ENCODE measurements at regions not wholly inside any gene's neighbourhood (a gene's known extent, or its start where the extent isn't known, plus 50 kb on each side); places are given as distances from the start of the nearest gene placed in this dataset.
"Not testable (repeated sequence)": the region's sequence is repeated elsewhere in the genome, so short reads cannot be mapped to it uniquely, and the experiment has no call there.

GRCh38 chr12:107826276-107826675 lies 51.8 kb downstream of the ASCL4 start:
- no peak for DNase-seq

GRCh38 chr12:107829271-107829670 lies 54.8 kb downstream of the ASCL4 start:
- no peak for DNase-seq

DNA sequence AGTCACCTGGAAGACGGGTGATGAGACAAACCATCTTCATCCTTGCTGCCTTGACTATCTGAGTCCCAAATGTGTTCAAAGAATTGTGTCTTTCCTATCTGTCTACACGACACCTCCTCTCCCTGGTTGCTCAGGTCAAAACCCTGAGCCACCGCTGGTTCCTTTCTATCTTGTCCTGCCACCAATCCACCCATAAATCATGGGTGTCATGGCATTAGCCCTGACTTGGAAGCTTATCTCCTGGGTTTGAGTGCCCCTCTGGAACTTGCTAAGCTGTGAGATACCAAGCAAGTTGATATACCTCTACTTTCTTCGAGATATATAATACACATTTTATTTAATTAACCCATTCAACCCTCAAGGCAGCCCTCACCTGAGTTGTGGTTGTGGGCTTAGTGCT lies 57.9 kb downstream of the ASCL4 start:
- no peak for DNase-seq

GRCh38 chr12:107840186-107840585 lies 65.7 kb downstream of the ASCL4 start:
- no peak for DNase-seq

DNA sequence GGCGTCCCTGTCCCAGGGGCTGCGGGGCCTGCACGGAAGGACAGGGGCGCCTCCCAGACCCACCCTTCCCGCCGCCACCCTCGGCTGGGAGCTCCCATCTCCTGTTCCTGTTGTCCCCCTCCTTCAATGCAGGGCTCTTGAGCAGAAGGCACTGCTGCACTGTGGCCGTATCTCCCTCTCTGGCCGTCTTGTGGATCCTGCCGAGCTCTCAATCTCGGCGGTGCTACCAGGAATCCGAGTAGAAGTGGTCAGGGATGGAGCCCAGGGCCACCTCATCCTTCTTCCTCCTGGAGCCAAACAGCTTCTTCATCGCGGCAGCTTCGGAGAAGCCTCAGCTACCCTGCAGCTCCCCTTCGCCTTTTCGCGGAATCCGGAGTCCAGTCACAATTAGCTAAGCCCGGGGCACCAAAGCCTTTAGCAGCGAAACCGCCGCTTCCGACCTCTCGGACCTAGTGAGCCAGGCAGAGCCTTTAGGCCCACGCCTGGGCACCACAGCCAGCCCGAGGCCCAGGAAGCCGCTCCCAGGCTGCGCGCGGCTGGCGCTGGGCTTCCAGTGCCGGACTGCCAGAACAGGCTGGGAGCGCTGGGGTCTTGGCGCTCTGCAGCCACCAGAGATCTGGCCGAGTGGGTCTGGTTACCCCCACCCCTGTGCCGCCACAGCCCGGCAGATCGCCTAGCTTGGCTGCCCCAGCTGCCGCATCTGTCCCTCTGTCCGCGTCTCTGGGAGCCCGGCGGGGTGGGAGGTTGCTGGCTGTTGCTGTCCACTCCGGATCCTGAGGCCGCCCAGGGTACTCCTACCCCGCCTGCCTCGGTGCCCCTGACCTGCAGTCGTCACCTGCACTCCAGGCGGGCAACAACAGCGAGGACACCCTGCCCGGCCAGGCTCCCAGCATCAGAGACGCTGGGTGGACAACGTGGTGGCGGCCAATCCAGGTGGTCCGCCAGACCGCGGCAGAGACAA lies 69.1 kb downstream of the ASCL4 start:
- no peak for DNase-seq

DNA sequence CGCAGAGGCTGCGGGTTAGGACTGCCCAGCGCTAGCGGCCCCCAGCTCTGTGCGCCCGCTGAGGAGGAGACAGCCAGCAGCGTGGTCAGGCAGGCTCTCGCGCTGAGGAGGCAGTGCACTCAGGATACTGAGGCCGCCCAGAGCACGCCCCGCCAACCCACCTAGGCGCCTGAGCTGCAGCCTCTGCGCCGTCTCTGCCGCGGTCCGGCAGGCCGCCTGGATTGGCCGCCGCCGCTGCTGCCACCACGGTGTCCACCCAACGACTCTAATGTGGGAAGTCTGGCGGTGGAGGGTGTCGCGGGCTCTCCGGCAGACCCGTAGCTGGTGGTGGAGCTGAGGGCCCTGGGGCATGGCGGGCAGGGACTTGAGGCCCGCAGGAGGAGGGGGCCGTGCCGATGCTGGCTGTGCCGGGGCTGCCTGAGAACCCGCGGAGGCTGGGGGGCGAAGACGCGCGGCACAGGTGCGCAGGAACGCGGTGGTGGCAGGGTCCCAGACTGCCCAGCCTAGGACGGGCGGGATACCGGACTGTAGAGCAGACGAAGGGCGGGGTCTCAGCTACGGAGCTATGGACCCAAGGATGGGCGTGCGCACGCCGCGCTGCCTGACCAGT lies 69.9 kb downstream of the ASCL4 start:
- no peak for DNase-seq

- no peak for DNase-seq
Observed at GRCh38 chr12:107845226-107845979, 70.9 kb downstream of the ASCL4 start.

- DNase-seq, result no peak
Observed at GRCh38 chr12:107845980-107846659, 71.6 kb downstream of the ASCL4 start.

DNA sequence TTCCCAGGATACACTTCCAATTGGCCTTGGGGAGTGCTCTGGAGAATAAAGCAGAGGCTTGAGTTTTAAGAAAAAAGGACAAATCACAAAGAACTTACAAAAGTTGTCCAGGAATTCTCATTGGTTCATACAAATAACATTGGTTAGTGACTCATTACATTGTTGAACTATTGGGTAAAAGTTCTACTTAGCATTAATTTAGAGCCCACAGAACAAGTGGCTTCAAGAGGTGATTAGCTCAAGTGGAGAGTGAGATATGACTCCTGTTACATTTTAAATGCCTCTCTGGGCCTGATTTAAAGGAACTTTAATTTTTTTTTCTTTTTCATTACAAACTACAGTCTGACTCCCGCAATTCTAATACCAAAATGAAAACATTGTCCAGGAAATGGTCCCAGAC lies 72.9 kb downstream of the ASCL4 start:
- DNase-seq, result no peak

- DNase-seq, result no peak
Observed at GRCh38 chr12:107847830-107848229, 73.3 kb downstream of the ASCL4 start.

- no peak for DNase-seq
Observed at GRCh38 chr12:107853479-107853878, 79.0 kb downstream of the ASCL4 start.

DNA sequence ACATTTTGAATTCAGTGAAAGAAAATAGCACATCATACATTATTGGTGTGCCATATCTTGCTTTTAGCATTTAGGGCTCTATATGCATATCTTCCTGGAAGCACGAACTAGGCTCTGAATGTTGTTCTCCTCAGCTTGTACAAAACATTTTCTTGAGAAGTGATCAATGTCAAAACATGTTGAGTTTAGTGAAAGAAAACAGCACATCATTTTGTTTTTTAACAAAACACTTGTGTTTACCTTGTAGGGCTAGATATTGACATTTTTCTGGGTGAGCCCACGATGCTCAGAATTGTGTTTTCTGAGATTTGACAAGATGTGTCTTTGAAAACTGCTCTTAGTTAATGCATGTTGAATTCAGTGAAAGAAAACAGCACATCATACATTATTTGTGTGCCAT lies 81.0 kb downstream of the ASCL4 start:
- no peak for DNase-seq

DNA sequence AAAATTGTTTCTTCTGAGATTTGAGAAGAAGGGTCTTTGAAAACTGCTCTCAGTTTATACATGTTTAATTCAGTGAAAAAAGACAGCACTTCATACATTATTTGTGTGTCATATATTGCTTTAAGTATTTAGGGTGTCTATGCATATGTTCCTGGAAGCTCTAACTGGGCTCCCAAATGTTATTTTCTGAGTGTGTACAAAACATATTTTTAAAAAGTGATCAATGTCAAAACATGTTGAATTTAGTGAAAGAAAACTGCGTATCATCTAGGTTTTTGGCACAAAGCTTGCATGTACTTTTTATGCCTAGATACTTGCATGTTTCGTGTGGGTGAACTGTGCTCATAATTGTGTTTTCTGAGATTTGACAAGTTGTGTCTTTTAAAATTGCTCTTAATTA lies 81.6 kb downstream of the ASCL4 start:
- no peak for DNase-seq

- no peak for DNase-seq
Observed at GRCh38 chr12:107857191-107857590, 82.7 kb downstream of the ASCL4 start.

DNA sequence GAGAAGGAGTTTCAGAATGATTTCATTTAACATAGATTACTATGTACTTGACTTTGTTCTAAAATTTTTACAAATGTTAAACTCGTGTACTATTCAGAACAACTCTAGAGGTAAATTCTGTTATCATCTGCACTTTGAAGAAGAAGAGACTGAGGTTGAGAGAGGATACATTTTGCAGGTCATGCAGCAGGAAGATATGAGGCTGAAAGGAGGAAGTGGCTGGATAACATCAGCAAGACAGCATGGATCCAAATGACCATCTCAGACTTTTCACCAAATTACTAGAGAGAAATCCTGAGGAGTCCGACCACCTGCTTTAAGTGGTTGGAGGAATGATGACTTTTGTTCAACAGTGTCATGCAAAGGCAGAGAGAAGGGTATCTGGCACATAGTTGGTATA lies 84.9 kb downstream of the ASCL4 start:
- no peak for DNase-seq

DNA sequence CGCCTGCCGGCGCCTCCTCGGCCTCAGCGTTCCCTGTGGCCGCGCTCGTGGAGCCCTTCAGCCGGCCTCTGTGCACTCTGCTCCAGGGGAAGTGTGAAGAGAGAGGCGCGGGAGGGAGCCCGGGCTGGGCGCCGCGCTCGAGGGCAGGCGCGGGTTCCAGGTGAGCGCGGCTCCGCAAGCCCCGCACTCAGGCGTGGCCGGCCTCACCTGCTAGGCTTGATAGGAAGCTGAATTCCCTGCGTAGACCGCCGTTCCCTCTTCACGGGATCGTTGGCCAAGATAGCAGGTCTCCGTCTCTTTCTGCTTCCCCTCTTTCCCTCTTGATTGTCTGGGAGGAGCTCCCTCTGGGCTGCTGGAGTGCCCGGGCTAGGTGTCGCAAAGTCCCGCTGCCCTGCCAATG lies 89.7 kb downstream of the ASCL4 start:
- DNase-seq, result no peak

- not testable (repeated sequence) for DNase-seq
Observed at GRCh38 chr12:107864727-107865126, 90.2 kb downstream of the ASCL4 start.

DNA sequence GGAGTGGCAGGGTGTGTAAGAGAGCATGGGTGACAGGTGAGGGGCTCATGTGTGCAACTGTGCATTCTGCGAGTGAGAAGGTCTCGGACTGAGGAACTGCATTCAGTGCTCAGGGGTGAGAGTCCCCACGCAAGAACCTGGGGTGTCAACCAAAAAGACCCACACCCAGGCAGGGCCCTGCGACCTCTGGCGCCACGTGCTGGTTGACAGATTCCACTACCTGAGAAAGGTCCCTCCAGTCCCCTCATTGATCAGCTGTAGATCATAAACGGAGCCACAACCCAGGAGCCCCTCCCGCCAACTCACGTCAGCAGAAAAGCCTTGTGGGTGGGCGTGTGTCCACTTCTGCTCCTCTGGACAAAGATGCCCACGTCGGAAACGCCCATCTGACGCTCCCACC lies 98.7 kb downstream of the ASCL4 start:
- no peak for DNase-seq

GRCh38 chr12:107875786-107876185 lies 101.3 kb downstream of the ASCL4 start:
- DNase-seq, result no peak

DNA sequence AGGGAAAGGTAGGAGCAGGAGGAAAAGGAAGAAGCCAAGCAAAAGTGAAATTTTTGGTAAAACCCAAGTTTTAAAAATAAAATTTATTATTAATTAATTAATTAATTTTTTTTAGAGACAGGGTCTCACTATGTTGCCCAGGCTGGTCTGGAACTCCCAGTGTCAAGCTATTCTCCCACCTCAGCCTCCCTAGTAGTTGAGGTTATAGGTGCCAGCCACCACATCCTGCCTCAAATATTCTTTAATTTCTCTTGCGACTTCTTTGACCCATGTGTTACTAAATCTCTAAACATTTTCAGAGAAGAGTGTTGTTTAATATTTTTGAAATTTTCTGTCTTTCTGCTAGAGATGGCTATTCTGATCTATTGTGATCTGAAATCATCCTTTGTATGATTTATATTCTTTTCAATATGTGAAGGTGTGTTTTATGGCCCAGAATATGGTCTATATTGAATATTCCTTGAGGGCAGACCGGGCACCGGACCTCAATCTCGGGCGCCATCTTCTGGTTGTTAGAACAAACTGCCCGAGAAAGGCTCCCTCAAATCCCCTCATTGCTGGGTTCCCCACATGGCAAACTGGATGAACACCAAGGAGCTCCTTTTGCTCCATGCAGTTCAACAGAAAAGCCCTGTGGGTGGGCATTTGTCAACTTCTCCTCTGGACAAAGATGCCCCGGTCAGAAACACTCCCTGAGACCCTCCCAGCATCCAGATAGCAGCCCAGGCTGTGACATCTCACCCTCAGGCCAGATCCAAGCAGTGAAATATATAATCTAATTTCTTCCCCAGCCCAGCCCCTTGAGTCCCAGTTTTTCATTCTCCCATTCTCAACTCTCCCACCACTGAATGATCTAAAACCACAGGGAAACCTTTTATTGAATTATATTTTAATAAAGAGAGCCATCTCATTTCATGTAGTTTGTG lies 110.5 kb downstream of the ASCL4 start:
- peak; percentile 56 for DNase-seq

- no peak for DNase-seq
Observed at GRCh38 chr12:107888789-107889188, 114.3 kb downstream of the ASCL4 start.

DNA sequence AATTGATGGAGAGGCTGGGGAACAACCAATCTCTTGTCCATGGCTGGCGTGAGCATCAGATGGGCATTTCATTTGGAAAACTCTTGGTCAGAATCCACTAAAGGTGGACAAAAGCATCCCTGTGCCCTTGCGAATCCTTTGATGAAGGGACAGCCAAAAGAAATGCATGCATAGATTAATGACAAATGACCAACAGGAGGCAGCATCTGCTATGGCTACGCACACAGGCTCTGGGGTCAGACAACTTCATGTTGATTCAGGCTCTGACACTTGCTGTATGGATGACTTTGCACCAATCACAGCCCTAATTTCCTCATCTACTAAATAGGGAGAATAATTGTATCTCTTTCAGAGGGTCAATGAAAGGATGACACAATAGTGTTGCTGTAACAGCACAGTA lies 117.5 kb downstream of the ASCL4 start:
- DNase-seq, result peak; percentile 22

Data from HCEC 1CT (cell line).